ENCODE measurements at regions not wholly inside any gene's neighbourhood (a gene's known extent, or its start where the extent isn't known, plus 50 kb on each side); places are given as distances from the start of the nearest gene placed in this dataset.
"Not testable (repeated sequence)": the region's sequence is repeated elsewhere in the genome, so short reads cannot be mapped to it uniquely, and the experiment has no call there.

- Histone ChIP-seq H3K27me3 (ENCODE audit: insufficient read depth, poor library complexity, severe bottlenecking) (no peaks in the 10 kb centered on the region), H3K27ac (replicated peaks) (no peak overlapping the region), H3K4me3 (replicated peaks; ENCODE audit: insufficient read depth, low read length) (no peak overlapping the region)
- DNase-seq (ENCODE audit: low read depth in 1 of 2, low spot score in 1 of 2): no peak
- TF ChIP-seq GABPA (IDR thresholded peaks at IDR 0.05; ENCODE audit: low read depth): no peak
- TF ChIP-seq, protein P1, sequence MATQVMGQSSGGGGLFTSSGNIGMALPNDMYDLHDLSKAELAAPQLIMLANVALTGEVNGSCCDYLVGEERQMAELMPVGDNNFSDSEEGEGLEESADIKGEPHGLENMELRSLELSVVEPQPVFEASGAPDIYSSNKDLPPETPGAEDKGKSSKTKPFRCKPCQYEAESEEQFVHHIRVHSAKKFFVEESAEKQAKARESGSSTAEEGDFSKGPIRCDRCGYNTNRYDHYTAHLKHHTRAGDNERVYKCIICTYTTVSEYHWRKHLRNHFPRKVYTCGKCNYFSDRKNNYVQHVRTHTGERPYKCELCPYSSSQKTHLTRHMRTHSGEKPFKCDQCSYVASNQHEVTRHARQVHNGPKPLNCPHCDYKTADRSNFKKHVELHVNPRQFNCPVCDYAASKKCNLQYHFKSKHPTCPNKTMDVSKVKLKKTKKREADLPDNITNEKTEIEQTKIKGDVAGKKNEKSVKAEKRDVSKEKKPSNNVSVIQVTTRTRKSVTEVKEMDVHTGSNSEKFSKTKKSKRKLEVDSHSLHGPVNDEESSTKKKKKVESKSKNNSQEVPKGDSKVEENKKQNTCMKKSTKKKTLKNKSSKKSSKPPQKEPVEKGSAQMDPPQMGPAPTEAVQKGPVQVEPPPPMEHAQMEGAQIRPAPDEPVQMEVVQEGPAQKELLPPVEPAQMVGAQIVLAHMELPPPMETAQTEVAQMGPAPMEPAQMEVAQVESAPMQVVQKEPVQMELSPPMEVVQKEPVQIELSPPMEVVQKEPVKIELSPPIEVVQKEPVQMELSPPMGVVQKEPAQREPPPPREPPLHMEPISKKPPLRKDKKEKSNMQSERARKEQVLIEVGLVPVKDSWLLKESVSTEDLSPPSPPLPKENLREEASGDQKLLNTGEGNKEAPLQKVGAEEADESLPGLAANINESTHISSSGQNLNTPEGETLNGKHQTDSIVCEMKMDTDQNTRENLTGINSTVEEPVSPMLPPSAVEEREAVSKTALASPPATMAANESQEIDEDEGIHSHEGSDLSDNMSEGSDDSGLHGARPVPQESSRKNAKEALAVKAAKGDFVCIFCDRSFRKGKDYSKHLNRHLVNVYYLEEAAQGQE (IDR thresholded peaks at IDR 0.05; ENCODE audit: insufficient replicate concordance, low read depth): no peak
- TF ChIP-seq, protein P2, sequence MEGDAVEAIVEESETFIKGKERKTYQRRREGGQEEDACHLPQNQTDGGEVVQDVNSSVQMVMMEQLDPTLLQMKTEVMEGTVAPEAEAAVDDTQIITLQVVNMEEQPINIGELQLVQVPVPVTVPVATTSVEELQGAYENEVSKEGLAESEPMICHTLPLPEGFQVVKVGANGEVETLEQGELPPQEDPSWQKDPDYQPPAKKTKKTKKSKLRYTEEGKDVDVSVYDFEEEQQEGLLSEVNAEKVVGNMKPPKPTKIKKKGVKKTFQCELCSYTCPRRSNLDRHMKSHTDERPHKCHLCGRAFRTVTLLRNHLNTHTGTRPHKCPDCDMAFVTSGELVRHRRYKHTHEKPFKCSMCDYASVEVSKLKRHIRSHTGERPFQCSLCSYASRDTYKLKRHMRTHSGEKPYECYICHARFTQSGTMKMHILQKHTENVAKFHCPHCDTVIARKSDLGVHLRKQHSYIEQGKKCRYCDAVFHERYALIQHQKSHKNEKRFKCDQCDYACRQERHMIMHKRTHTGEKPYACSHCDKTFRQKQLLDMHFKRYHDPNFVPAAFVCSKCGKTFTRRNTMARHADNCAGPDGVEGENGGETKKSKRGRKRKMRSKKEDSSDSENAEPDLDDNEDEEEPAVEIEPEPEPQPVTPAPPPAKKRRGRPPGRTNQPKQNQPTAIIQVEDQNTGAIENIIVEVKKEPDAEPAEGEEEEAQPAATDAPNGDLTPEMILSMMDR (IDR thresholded peaks at IDR 0.05; ENCODE audit: insufficient read depth, low read length): no peak
- no peak for TF ChIP-seq POLR2AphosphoS5 (IDR thresholded peaks at IDR 0.05; ENCODE audit: low read depth)
- no peak for TF ChIP-seq SPI1 (IDR thresholded peaks at IDR 0.05; ENCODE audit: borderline replicate concordance, low read depth)
Observed at GRCh38 chr22:17302616-17303015, 66.6 kb upstream of the CECR2 start.

GRCh38 chr22:17300926-17301325, 68.3 kb upstream of the CECR2 start:
- DNase-seq (ENCODE audit: low read depth in 1 of 2, low spot score in 1 of 2): no peak
- no peak overlapping the region for H3K27ac ChIP-seq (replicated peaks)
- no peak for TF ChIP-seq SPI1 (IDR thresholded peaks at IDR 0.05; ENCODE audit: borderline replicate concordance, low read depth)
- TF ChIP-seq, protein P2 (IDR thresholded peaks at IDR 0.05; ENCODE audit: insufficient read depth, low read length): no peak
- no peak for TF ChIP-seq GABPA (IDR thresholded peaks at IDR 0.05; ENCODE audit: low read depth)
- TF ChIP-seq, protein P1 (IDR thresholded peaks at IDR 0.05; ENCODE audit: insufficient replicate concordance, low read depth): no peak
- TF ChIP-seq POLR2AphosphoS5 (IDR thresholded peaks at IDR 0.05; ENCODE audit: low read depth): no peak
- H3K4me3 ChIP-seq (replicated peaks; ENCODE audit: insufficient read depth, low read length): no peak overlapping the region
- no peaks in the 10 kb centered on the region for H3K27me3 ChIP-seq (ENCODE audit: insufficient read depth, poor library complexity, severe bottlenecking)

GRCh38 chr22:17298805-17299502, 70.3 kb upstream of the CECR2 start:
- DNase-seq (ENCODE audit: low read depth in 1 of 2, low spot score in 1 of 2): not testable (repeated sequence)

DNA sequence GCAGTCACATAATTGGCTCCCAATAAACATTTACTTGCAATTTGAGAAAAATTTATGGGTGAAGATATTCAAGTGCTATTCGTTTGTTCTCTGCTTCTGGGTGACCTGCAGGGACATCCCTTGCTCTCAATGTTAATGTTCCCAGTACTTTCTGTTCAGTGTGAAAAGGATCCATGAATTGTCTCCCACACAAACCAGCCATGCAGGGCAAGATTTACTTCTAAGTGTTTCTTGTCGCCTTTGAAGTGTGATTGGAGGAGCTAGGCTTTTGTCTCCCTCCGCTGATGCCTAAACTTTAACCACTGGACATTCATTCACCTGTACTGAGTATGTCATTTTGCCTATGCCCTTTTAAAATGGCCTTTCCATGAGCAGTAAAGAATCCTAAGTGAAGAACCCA, 66.4 kb upstream of the ADA2 start:
- Histone ChIP-seq H3K27ac (replicated peaks) (no peak overlapping the region), H3K4me3 (replicated peaks; ENCODE audit: insufficient read depth, low read length) (no peak overlapping the region), H3K27me3 (ENCODE audit: insufficient read depth, poor library complexity, severe bottlenecking) (peaks cover 8% of the 10 kb centered on the region)
- no peak for DNase-seq (ENCODE audit: low read depth in 1 of 2, low spot score in 1 of 2)
- TF ChIP-seq, protein P1 (IDR thresholded peaks at IDR 0.05; ENCODE audit: insufficient replicate concordance, low read depth): no peak
- TF ChIP-seq POLR2AphosphoS5 (IDR thresholded peaks at IDR 0.05; ENCODE audit: low read depth) (no peak), GABPA (IDR thresholded peaks at IDR 0.05; ENCODE audit: low read depth) (no peak), SPI1 (IDR thresholded peaks at IDR 0.05; ENCODE audit: borderline replicate concordance, low read depth) (no peak)
- TF ChIP-seq, protein P2 (IDR thresholded peaks at IDR 0.05; ENCODE audit: insufficient read depth, low read length): no peak

More at GRCh38 chr22:17298805-17299502, 70.3 kb upstream of the CECR2 start:
- H3K27me3 ChIP-seq (ENCODE audit: insufficient read depth, poor library complexity, severe bottlenecking); H3K27ac ChIP-seq (replicated peaks); H3K4me3 ChIP-seq (replicated peaks; ENCODE audit: insufficient read depth, low read length): not testable (repeated sequence)

Data from HL-60 (cell line).